ENCODE measurements at regions not wholly inside any gene's neighbourhood (a gene's known extent, or its start where the extent isn't known, plus 50 kb on each side); places are given as distances from the start of the nearest gene placed in this dataset.
A peak's percentile ranks its signal among the peaks of the same experiment; 100 is the strongest.
"Not testable (repeated sequence)": the region's sequence is repeated elsewhere in the genome, so short reads cannot be mapped to it uniquely, and the experiment has no call there.

- DNase-seq (ENCODE audit: low spot score): no peak
Measured at GRCh38 chrX:16319929-16320328, 152.6 kb downstream of the MAGEB17 start.

- no peak for DNase-seq (ENCODE audit: low spot score)
Measured at GRCh38 chrX:16320765-16321355, 153.6 kb downstream of the MAGEB17 start.

GRCh38 chrX:16333453-16333852 is 166.2 kb downstream of the MAGEB17 start:
- no peak for DNase-seq (ENCODE audit: low spot score)

GRCh38 chrX:16335181-16335580 is 167.9 kb downstream of the MAGEB17 start:
- no peak for DNase-seq (ENCODE audit: low spot score)

- peak; percentile 87 for DNase-seq (ENCODE audit: low spot score)
Measured at GRCh38 chrX:16347968-16348670, 180.8 kb downstream of the MAGEB17 start.

- DNase-seq (ENCODE audit: low spot score): no peak
Measured at GRCh38 chrX:16357902-16358301, 190.6 kb downstream of the MAGEB17 start.

GRCh38 chrX:16360056-16360455 is 192.8 kb downstream of the MAGEB17 start:
- DNase-seq (ENCODE audit: low spot score): not testable (repeated sequence)

GRCh38 chrX:16368696-16369095 is 201.4 kb downstream of the MAGEB17 start:
- no peak for DNase-seq (ENCODE audit: low spot score)

- DNase-seq (ENCODE audit: low spot score): peak; percentile 74
Measured at GRCh38 chrX:16376056-16376455, 208.8 kb downstream of the MAGEB17 start.

GRCh38 chrX:16386126-16386525 is 218.8 kb downstream of the MAGEB17 start:
- DNase-seq (ENCODE audit: low spot score): peak; percentile 38

- DNase-seq (ENCODE audit: low spot score): no peak
Measured at GRCh38 chrX:16392597-16392996, 225.3 kb downstream of the MAGEB17 start.

- peak; percentile 9 for DNase-seq (ENCODE audit: low spot score)
Measured at GRCh38 chrX:16394290-16394689, 227.0 kb downstream of the MAGEB17 start.

- no peak for DNase-seq (ENCODE audit: low spot score)
Measured at GRCh38 chrX:16403808-16404207, 236.5 kb downstream of the MAGEB17 start.

GRCh38 chrX:16416588-16416987 is 233.4 kb upstream of the S100G start:
- no peak for DNase-seq (ENCODE audit: low spot score)

- DNase-seq (ENCODE audit: low spot score): peak; percentile 27
Measured at GRCh38 chrX:16418650-16419049, 231.3 kb upstream of the S100G start.

- DNase-seq (ENCODE audit: low spot score): no peak
Measured at GRCh38 chrX:16427668-16428067, 222.3 kb upstream of the S100G start.

GRCh38 chrX:16429406-16429805 is 220.6 kb upstream of the S100G start:
- no peak for DNase-seq (ENCODE audit: low spot score)

- no peak for DNase-seq (ENCODE audit: low spot score)
Measured at GRCh38 chrX:16431266-16431665, 218.7 kb upstream of the S100G start.

GRCh38 chrX:16433021-16433420 is 216.9 kb upstream of the S100G start:
- DNase-seq (ENCODE audit: low spot score): no peak

GRCh38 chrX:16435399-16435986 is 214.5 kb upstream of the S100G start:
- no peak for DNase-seq (ENCODE audit: low spot score)

- peak; percentile 27 for DNase-seq (ENCODE audit: low spot score)
Measured at GRCh38 chrX:16436348-16437188, 213.4 kb upstream of the S100G start.

- no peak for DNase-seq (ENCODE audit: low spot score)
Measured at GRCh38 chrX:16440446-16440845, 209.5 kb upstream of the S100G start.

All from umbilical cord (tissue), 1 donor.